K562 (cell line): ENCODE measurements at regions not wholly inside any gene's neighbourhood (a gene's known extent, or its start where the extent isn't known, plus 50 kb on each side); places are given as distances from the start of the nearest gene placed in this dataset.

Source experiments
- ADNP ChIP-seq: fragments of 200-800 bp; sonication (Bioruptor generic); IDR thresholded peaks from 2 replicates; pipeline ENCODE4 v1.6.1; 2016; ENCODE audit warnings: missing genetic modification characterization, missing compliant biosample characterization
- ARNT ChIP-seq, 2 experiments: fragments of 450-650 bp; IDR thresholded peaks; 2 replicates each; pipeline ENCODE4 v1.6.1; 2016; ENCODE audit warnings: mild to moderate bottlenecking in 1 of 2
- E2F6 ChIP-seq, 2 experiments: IDR thresholded peaks; 2 replicates each; pipeline ENCODE4 v1.6.1; 2011; ENCODE audit warnings: borderline replicate concordance in 1 of 2, control low read depth in 1 of 2, low read depth in 1 of 2, low read length in 1 of 2, mild to moderate bottlenecking in 1 of 2, mixed read lengths in 1 of 2, moderate library complexity in 1 of 2; ENCODE audit not compliant: insufficient read depth in 1 of 2, insufficient read length in 1 of 2, poor library complexity in 1 of 2, severe bottlenecking in 1 of 2; ENCODE audit errors: extremely low read depth in 1 of 2
- GATAD2B ChIP-seq: fragments of 450-650 bp; IDR thresholded peaks from 2 replicates; pipeline ENCODE4 v1.6.1; 2017; ENCODE audit warnings: mild to moderate bottlenecking, borderline replicate concordance
- HDAC2 ChIP-seq: fragments of 450-650 bp; IDR thresholded peaks from 2 replicates; pipeline ENCODE4 v1.6.1; 2016; ENCODE audit warnings: mild to moderate bottlenecking
- HMG20A ChIP-seq: fragments of 450-650 bp; formaldehyde crosslinking; conservative IDR thresholded peaks from 2 replicates; pipeline ENCODE4 v1.4.0; 2020; ENCODE audit warnings: mild to moderate bottlenecking, mixed read lengths
- KDM2B ChIP-seq: fragments of 250-450 bp; sonication (Bioruptor Pico); IDR thresholded peaks from 2 replicates; pipeline ENCODE4 v1.8.0; 2021; ENCODE audit warnings: mild to moderate bottlenecking, moderate library complexity
- MCM3 ChIP-seq: fragments of 450-650 bp; IDR thresholded peaks from 2 replicates; pipeline ENCODE4 v1.6.1; 2016
- MECOM ChIP-seq: fragments of 250-450 bp; sonication (Bioruptor Pico); IDR thresholded peaks from 2 replicates; pipeline ENCODE4 v1.8.0; 2022; ENCODE audit warnings: inconsistent platforms
- MXI1 ChIP-seq: IDR thresholded peaks from 2 replicates; pipeline ENCODE4 v1.6.1; 2011; ENCODE audit warnings: low read depth, mild to moderate bottlenecking, improper control_type of control experiment, low read length
- NCOA2 ChIP-seq, 2 experiments: fragments of 450-650 bp; IDR thresholded peaks; 2 replicates each; pipeline ENCODE4 v1.6.1; 2018; ENCODE audit warnings: mild to moderate bottlenecking in 2 of 2, moderate library complexity in 1 of 2; ENCODE audit not compliant: partially characterized antibody in 2 of 2
- TCFL5 ChIP-seq: fragments of 250-450 bp; sonication (Bioruptor Pico); conservative IDR thresholded peaks from 2 replicates; pipeline ENCODE4 v1.6.1; 2021; ENCODE audit warnings: mild to moderate bottlenecking, moderate library complexity, matching md5 sums
- ZC3H11A ChIP-seq: IDR thresholded peaks from 2 replicates; pipeline ENCODE4 v1.6.1; 2012; ENCODE audit warnings: low read depth, low read length, improper control_type of control experiment
- ZNF197 ChIP-seq: fragments of 200-800 bp; sonication (Bioruptor generic); IDR thresholded peaks from 2 replicates; pipeline ENCODE4 v1.6.1; 2016; ENCODE audit warnings: low read depth, missing genetic modification characterization, missing compliant biosample characterization
- ZNF253 ChIP-seq: fragments of 250-450 bp; sonication (Bioruptor Pico); conservative IDR thresholded peaks from 2 replicates; pipeline ENCODE4 v1.6.1; 2021; ENCODE audit warnings: mild to moderate bottlenecking
- ZNF263 ChIP-seq: sonication (generic); formaldehyde crosslinking; IDR thresholded peaks from 2 replicates; pipeline ENCODE4 v1.8.0; 2022; ENCODE audit warnings: mild to moderate bottlenecking, missing genetic modification reagents, borderline replicate concordance
- ZNF584 ChIP-seq: fragments of 200-800 bp; sonication (Bioruptor generic); IDR thresholded peaks from 2 replicates; pipeline ENCODE4 v1.6.1; 2016; ENCODE audit warnings: low read depth, mild to moderate bottlenecking, missing genetic modification characterization, missing compliant biosample characterization
- ZNF766 ChIP-seq: fragments of 200-800 bp; sonication (Bioruptor generic); conservative IDR thresholded peaks from 2 replicates; pipeline ENCODE4 v1.6.1; 2016; ENCODE audit warnings: missing genetic modification characterization, missing compliant biosample characterization
- ZNF780A ChIP-seq: fragments of 250-450 bp; sonication (Bioruptor Pico); IDR thresholded peaks from 2 replicates; pipeline ENCODE4 v1.5.0; 2021; ENCODE audit warnings: mild to moderate bottlenecking
- TF ChIP-seq, protein P1 (sequence below): sonication (generic); formaldehyde crosslinking; IDR thresholded peaks from 2 replicates; pipeline ENCODE4 v1.8.0; 2022; ENCODE audit warnings: mild to moderate bottlenecking, missing genetic modification reagents
- TF ChIP-seq, protein P2 (sequence below): fragments of 250-450 bp; sonication (Bioruptor Pico); IDR thresholded peaks from 2 replicates; pipeline ENCODE4 v1.8.0; 2022; ENCODE audit warnings: moderate library complexity, mild to moderate bottlenecking, inconsistent platforms

GRCh38 chr6:47416396-47417345 lies 60.9 kb upstream of the CD2AP start (continued):
- TF ChIP-seq ZNF197, result no peak
- TF ChIP-seq ZNF780A (CRISPR knock-in tag), result no peak
- TF ChIP-seq ZNF766 (CRISPR knock-in tag), result no peak
- TF ChIP-seq E2F6 (IDR thresholded peaks at IDR 0.05; ENCODE audit: borderline replicate concordance in 1 of 2, extremely low read depth in 1 of 2, insufficient read depth in 1 of 2, insufficient read length in 1 of 2, low read depth in 1 of 2, low read length in 1 of 2, poor library complexity in 1 of 2, severe bottlenecking in 1 of 2), result no peak
- TF ChIP-seq ADNP, result no peak
- no peak for TF ChIP-seq GATAD2B
- no peak for TF ChIP-seq NCOA2 (IDR thresholded peaks at IDR 0.05; ENCODE audit: partially characterized antibody in 2 of 2)
- TF ChIP-seq, protein P1, sequence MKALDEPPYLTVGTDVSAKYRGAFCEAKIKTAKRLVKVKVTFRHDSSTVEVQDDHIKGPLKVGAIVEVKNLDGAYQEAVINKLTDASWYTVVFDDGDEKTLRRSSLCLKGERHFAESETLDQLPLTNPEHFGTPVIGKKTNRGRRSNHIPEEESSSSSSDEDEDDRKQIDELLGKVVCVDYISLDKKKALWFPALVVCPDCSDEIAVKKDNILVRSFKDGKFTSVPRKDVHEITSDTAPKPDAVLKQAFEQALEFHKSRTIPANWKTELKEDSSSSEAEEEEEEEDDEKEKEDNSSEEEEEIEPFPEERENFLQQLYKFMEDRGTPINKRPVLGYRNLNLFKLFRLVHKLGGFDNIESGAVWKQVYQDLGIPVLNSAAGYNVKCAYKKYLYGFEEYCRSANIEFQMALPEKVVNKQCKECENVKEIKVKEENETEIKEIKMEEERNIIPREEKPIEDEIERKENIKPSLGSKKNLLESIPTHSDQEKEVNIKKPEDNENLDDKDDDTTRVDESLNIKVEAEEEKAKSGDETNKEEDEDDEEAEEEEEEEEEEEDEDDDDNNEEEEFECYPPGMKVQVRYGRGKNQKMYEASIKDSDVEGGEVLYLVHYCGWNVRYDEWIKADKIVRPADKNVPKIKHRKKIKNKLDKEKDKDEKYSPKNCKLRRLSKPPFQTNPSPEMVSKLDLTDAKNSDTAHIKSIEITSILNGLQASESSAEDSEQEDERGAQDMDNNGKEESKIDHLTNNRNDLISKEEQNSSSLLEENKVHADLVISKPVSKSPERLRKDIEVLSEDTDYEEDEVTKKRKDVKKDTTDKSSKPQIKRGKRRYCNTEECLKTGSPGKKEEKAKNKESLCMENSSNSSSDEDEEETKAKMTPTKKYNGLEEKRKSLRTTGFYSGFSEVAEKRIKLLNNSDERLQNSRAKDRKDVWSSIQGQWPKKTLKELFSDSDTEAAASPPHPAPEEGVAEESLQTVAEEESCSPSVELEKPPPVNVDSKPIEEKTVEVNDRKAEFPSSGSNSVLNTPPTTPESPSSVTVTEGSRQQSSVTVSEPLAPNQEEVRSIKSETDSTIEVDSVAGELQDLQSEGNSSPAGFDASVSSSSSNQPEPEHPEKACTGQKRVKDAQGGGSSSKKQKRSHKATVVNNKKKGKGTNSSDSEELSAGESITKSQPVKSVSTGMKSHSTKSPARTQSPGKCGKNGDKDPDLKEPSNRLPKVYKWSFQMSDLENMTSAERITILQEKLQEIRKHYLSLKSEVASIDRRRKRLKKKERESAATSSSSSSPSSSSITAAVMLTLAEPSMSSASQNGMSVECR (CRISPR knock-in tag), result no peak
- no peak for TF ChIP-seq MCM3
- TF ChIP-seq KDM2B, result no peak
- TF ChIP-seq MXI1, result no peak
- TF ChIP-seq TCFL5 (CRISPR knock-in tag), result no peak
- TF ChIP-seq HDAC2, result no peak
- no peak for TF ChIP-seq HMG20A
- TF ChIP-seq ZC3H11A, result no peak
- peak; percentile 67; the same call in 1 of the 2 replicates for TF ChIP-seq ZNF584 (CRISPR knock-in tag)
- no peak for TF ChIP-seq ZNF263 (CRISPR knock-in tag)
- no peak for TF ChIP-seq ZNF253 (CRISPR knock-in tag)
- TF ChIP-seq ARNT (IDR thresholded peaks at IDR 0.05), result no peak
- TF ChIP-seq MECOM (CRISPR knock-in tag), result peak; percentile 81
- TF ChIP-seq, protein P2, sequence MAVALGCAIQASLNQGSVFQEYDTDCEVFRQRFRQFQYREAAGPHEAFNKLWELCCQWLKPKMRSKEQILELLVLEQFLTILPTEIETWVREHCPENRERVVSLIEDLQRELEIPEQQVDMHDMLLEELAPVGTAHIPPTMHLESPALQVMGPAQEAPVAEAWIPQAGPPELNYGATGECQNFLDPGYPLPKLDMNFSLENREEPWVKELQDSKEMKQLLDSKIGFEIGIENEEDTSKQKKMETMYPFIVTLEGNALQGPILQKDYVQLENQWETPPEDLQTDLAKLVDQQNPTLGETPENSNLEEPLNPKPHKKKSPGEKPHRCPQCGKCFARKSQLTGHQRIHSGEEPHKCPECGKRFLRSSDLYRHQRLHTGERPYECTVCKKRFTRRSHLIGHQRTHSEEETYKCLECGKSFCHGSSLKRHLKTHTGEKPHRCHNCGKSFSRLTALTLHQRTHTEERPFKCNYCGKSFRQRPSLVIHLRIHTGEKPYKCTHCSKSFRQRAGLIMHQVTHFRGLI (CRISPR knock-in tag), result no peak
